IPS DF 19.7 (cell line): ENCODE measurements at regions not wholly inside any gene's neighbourhood (a gene's known extent, or its start where the extent isn't known, plus 50 kb on each side); places are given as distances from the start of the nearest gene placed in this dataset.

Source experiments
- DNase-seq: peaks from one replicate; pipeline ENCODE4 v3.0.0-alpha.2; 2013; ENCODE audit warnings: low read depth, low spot score

DNA sequence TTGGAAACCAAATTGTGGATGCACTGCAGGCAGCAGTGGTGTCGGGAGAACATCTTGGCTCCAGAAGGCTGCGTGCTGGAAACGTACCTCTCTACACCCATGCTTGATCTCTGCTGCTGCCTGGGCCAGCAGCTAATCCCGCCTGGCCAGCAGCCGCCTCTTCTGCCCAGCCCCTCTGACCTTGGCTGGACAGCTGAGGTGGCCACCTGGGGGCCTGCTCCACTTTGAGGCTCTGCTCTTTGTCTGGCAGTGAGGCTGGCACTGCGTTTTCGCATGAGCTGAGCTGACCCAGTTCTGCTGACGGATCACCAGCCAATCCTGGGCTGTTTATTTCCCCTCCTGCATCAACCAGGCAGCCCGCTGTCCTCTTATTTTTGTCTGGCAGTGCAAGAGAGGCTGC is 154.9 kb downstream of the TENT4A start:
- DNase-seq: no peak

DNA sequence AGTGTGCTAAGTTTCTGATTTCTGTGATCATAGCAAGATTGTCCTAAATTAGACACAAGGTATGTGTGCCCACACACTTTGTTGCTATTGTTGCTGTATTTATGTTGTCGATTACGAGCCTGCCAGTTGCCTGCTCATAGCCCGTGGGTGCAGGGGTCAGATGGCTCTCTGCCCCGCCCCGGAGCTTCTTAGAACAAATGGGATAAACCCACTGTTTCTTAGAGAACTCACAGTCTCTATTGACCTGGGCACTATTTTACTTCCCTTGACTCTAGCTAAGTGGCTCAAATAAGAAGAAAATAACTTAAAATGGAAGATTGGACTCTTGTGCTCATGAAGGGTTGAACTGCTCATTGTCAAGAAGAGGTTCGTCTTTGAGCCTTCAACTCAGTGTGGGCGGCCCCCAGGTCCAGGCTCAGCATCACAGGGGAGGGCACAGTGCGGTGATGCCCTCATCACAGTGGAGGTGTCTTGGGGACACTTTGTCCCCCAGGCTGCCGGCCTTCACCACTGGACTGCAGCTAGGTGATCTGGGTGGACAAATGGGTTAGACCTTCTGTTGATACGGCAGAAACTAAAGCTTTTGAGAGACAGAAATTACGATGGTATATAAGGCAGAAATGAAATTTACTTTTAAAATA is 155.5 kb downstream of the TENT4A start:
- no peak for DNase-seq

DNA sequence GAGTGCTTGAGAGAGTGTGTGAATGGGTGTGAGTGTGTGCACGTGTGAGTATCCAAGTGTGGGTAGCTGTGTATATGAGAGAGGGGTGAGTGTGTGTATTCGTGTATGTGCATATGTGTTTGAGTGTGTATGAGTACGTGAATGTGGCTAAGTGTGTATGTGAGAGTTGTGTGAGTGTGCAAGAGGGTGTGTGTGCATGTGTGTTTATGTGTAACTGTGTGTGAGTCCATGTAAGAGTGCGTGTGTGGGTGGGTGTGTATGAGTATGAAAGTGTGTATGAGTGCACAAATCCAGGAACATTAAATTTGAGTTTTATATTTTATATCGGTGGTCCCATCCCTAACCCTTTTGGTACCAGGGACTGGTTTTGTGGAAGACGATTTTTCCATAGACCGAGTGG is 156.4 kb downstream of the TENT4A start:
- DNase-seq: no peak

DNA sequence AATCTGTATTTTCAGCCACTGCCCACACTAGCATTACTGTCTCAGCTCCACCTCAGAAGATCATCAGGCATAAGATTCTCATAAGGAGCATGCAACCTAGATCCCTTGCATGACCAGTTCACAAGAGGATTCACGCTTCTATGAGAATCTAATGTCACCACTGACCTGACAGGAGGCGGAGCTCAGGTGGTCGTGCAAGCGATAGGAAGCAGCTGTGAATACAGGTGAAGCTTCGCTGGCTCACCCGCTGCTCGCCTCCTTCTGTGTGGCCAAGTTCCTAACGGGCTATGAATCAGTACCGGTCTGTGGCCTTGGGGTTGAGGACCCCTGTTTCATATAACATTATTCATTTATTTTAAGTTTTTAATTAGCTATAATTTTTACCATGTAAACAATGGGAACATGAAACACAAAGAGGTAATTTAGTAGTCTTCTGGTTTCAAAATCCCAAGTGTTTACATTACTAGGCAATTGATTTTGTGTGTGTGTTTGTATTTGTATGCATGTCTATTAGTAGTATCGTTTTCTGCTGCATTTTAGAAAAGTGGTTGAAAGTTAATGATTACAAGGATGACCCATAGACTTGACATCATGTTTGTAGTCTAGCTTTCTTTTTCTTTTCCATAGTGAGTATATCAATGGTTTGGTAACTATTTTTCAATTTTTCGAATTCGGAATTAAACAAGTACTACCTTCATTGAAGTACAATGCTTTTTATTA is 159.4 kb downstream of the TENT4A start:
- DNase-seq: no peak

DNA sequence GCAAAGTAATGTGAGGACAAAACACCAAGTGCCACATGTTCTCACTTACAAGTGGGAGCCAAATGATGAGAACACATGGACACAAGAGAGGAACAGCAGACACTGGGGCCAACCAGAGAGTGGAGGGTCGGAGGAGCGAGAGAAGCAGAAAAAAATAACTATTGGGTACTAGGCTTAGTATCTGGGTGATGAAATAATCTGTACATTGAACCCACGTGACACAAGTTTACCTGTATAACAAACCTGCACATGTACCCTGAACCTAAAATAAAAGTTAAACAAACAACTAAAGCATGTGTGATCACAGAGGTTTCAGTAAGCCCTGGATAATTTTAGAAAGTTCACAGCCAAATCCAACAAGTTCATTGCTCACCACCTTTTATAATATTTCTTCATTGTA is 160.1 kb downstream of the TENT4A start:
- DNase-seq: no peak

DNA sequence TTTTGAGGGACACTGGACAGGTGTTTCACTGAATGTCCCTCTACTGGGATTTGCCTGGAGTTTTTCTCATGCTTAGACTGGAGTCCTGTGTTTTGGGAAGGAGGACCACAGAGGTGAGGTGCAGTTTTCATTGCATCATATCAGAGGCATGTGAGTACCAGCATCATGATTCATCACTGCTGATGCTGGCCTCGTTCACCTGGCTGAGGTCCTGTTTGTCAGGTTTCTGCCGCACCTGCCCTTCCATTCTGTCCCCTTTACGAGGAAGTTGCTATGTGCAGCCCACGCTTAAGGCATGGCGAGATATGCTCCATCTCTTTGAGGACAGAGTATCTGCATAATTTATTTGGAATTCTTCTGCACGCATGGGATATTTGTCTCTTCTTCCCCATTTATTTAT is 162.1 kb downstream of the TENT4A start:
- DNase-seq: no peak

DNA sequence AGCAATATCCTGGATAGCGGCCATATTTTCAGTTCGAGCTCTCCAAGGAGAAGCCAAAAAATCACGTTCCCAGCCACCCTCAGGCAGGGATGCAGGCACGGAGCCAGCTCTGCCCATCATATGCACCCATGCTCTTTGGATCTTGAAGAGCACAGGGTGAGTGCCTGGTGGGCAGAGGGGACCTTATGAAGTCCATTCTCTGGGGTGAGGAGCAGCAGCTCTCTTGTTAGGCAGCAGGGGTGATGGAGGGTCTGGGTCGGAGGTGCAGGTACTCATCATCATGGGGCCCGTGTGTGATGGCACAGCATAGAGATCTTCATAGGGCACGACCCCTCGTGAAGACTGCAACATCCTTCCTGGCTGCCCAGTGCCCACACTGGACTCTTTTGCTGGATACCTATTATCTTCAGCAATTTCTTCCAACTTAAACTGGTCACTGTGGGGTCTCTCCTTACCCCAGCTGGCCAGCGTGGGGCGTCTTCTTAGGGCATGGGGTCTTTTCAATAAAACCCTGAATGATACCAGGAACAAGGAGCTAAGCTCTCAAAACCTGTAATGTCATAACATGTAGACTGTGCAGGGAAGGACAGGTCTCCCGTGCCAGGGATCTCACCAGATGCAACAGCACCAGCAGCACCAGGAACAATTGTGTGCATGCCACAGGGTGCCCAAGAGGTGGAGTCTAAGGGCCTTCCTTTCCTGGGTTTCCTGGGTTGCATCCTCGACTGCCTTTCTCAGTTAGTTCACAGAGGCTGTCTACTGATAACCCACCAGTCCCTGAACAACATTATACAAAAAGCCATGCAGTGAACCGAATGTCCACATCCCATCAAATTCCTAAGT is 165.0 kb downstream of the TENT4A start:
- no peak for DNase-seq

DNA sequence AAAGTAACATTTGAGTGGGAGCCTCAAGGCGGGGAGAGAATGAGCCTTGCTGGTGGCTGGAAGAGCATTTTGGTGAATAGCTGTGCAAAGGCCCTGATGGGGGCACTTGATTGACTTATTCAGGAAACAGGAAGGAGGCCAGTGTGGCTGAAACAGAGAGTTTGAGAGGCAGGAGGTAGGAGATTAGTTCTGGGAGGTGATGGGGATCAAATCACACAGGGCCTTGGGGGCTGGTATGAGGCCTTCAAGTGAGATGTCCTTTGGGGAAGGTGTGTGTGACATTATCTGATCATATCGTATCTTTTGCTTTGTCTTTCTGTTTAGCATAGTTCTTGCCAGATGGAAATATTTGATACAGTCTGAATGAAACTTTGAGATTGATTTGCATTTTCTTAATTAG is 172.3 kb downstream of the TENT4A start:
- DNase-seq: no peak

DNA sequence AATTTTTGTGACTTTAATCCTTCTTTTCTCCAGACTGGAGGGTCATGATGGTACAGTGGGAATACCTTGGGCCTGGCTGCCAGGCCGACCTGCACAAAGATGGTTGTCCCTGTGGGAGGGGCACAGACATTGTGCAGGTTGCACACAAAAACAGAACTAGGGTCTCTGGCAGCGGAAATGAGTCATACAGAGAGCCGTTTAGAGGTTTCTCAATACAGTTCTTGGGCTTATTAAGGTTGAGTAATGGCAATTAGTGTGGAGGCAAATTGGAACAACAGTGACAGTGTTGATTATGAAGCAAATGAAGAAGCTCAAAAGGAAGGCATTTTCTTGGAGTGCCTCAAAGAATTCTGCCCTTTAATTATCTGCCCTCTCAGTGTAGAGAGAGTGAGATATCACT is 173.6 kb downstream of the TENT4A start:
- no peak for DNase-seq

DNA sequence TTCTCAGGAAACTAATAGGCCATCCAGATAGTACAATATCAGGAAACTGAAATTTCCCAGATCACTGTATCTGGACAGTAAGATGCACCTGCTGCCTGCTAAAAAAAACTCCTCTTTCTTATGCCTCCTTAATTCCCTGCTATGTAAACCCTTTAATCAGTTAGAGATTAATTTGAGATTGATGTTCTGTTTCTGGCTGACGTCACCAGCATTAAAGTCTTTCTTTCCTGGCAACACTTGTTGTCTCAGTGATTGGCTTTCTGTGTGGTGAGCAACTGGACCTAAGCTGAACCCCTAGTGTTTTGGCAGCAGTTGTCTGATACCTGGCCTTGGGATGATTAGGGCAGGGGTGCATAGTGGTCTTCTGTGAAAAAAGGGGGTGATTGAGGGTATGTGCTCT is 175.8 kb downstream of the TENT4A start:
- no peak for DNase-seq

DNA sequence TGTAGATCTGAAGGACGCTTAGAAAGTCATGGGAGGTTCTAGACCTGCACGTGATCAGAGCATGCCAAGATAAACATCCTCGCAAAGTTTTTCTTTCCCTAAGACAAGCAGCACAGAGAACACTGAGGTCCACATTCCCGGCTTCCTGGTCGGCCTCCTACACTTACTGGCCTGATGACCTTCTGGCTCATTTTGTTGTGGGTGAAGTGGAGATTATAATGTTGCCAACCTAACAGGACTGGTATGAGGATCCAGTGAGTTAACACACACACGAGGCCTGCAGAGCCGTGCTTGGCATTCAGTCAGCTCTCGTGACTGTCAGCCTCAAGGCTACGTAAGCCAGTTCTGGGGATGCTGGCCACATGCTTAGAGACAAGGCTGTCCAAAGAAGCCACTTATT is 186.0 kb downstream of the TENT4A start:
- no peak for DNase-seq

DNA sequence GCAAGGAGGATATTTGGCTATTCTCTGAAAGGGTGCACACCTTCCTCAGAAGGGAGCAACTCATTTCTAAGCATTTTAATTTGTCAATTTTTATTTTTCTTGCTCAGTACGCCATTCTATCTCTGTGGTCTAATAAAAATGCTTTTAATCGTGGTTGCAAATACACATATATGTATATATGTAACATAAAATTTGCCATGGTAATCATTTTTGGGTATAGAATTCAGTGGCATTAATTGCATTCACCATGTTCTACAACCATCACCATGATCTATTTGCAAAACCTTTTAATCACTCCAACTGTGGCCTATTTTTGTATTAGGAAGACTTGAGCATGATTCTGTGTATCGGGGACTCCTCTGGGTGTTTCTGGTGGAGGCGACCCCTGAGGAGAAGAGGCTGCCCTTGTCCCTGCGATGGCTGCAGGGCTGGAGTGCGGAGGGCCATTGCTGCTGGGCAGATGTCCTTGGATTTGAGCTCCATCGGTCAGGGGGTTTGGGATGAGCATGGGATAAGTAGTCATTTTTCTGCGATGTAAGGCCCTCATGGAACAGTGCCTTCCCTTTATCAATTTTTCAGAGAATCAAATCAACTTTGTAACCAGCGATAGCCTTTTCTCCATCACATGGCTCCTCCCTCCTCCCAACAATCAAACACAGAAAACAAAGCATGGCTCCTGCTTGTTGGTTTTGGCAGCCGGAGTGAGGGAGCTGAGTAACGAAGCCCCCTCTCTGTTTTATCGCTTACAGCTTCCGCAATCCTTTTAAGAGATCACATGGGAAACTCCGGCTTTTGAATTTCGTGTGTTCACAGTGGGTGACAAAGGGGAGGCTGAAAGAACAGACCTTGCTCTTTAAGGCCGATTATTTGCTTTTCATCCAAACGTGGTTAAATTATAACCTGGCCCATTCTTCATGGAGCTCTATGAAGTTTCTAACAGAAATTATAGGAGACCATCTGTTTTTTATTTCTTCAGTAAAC is 187.3 kb downstream of the TENT4A start:
- DNase-seq: no peak

DNA sequence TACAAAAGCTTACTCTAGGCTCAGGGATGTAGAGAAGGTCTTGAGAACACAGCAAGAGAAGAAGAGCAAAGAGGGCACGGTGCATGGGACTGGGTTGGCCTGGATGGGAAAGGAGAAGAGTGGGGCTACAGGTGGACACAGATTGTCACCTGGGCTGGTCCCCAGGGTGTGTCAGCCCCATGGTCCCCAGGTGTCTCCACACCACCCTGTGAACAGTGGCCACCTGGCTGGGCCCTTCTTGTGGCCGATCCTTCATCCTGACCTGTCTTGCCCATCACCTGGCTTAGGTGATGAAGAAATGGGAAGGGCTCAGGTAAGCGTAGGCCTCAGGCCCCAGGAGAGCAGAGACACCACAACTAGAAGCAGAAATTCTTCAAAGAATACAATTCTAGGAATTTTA is 188.9 kb downstream of the TENT4A start:
- DNase-seq: no peak

DNA sequence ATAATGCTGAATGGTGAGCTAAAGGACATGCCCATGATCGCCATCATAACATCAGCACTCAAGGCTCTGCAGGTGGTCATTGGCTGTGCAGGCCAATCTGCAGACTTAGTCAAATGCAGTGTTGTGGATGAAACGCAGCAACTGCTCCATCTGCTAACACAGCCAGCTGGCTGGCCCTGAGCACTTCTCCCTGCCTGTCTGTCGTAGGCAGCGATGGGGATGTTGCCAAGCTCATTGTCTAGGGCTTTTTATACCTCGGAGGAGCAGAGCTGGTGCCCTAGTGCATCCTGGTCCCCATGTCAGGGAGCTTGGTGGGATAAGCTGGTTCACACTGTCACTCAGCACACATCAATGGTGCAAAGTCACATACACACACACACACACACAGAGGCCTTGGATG is 189.4 kb downstream of the TENT4A start:
- no peak for DNase-seq

DNA sequence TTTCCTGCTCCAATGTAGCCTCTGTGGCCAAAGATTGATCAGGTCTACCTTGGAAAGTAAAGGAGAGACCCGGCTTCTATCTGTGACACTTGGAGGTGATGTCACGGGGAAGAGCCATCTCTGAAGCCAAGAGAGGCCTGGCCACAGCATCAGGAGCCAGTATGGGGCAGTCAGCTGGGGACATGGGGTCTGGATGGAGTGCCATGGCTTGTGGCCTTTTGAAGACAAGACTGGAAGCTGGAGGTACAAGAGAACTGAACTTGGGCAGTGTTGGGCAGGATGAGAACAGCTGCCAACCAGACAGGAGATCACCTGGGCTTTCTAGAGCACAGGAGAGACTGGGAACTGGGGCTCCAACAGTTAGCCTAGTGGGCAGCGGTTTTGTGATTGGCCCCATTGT is 190.7 kb downstream of the TENT4A start:
- no peak for DNase-seq

DNA sequence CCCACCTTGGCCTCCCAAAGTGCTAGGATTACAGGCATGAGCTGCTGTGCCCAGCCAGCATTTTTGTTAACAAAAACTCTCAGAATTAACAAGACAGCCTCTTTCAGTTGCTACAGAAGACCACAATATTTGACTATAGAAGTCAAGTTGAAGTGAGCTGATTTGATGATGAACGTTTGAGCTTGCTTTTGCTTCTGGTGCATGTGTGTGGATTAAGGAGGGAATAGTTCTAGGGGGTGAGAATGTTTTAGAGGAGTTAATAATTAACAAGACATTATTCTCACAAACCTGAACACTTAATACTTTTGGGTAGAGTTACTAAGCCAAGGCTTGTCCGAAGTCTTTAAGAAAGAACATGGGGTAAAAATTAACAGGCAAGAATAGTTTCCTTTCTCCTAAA is 191.6 kb downstream of the TENT4A start:
- DNase-seq: no peak

DNA sequence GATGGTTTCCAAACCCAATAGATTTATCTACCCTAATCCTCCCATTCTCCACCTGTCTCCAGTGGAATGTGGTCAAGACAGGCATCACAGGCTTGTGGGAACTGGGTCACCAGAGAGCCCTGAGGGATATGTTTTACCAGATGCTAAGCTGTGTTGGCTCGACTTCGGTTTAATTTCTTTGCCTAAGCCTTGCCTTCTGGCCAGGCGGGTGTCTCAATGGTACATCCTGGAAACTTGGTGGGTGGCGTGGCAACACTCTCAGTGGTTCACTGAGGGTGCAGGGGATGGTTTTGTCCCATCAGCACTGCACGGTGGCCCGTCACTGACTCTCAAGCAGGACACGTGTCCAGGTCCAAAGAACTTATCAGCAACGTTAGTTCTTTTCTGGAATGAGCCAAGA is 192.2 kb downstream of the TENT4A start:
- DNase-seq: no peak

DNA sequence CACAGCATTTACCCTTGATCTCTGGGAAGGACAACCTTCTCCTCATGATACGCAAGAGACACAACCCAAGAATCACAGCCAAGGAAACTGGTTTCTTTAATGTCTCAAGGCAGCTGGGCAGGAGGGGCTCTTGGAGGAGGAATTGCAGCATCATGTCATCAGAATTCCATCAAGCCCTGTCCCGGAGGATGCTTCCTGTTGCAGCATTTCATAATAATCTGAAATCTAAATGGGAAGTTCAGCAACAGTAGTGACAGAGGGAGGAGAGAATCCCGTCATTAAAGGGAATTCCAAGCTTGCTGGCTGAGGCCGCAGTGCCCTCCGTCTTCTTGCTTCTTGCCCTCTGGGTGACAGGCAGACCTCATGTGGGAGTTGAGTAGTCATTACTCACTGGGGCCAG is 192.7 kb downstream of the TENT4A start:
- DNase-seq: no peak

DNA sequence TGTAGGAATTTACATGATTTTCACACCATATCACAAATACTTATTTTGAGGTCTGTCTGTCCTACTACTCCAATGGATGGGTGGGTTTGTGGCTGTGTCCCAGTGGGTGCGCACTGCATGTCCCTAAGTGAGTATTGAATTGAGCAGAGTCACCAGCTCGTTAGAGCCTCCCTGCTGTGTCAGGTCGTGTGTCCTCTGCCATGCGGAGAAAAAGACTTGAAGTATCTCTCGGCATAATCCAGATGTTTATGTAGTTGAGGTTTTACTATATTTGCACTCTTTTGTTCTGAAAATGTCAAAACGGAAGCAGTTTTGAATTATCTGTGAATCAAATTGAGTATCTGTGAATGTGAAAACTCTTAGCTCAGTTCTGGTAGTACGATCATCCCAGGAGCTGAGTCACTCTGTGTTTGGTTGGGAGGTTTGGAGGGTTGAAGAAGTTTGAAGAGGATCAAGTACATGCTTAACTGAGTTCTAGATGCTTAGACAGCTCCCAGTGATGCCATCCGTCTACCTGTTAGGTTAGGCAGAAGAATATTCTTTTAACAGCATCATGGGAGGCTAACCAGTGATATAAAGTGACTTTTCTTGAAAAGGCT is 194.2 kb downstream of the TENT4A start:
- no peak for DNase-seq

DNA sequence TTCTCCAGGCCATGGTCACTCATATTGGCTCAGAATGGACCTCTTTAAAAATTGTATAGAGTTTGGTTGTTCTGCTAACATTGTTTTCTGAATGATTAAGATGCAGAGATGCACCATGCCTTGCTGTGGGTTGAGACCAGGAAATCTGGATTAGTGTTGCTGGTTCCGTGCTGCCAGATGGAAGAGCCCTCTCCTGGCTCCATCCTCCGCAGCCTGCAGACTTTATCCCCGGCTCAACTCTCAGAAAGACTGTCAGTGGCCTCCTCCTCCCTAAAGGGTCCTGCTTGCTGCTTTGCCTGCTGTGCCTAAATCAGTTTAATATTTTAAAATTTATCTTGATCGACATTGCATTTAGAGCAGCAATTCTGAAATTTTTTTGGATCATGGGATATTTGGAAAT is 196.7 kb downstream of the TENT4A start:
- DNase-seq: no peak

DNA sequence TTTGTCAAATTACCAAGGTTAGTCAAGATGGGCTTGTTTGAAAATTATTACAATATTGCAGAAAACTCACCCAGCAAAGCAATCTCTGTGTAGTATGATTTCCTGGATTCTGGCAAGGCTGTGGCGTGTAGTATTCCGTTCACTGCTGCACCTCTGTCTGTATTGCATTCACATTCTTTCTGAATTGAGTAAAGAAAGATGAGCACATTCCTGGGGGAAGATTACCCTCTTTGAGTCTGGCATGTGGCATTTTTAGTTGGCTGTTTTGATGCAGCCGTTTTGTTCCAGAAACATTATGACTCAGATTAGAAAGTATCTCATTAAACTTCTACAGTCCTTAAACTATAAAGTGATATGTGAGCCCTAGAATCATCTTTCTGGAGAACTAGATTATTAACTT is 197.7 kb downstream of the TENT4A start:
- no peak for DNase-seq
